Large intestine (tissue), 3 donors: ENCODE measurements at regions not wholly inside any gene's neighbourhood (a gene's known extent, or its start where the extent isn't known, plus 50 kb on each side); places are given as distances from the start of the nearest gene placed in this dataset.

Experiments
- DNase-seq, 2 donors: peaks; one replicate each; pipeline versions ENCODE4 v3.0.0 to v3.0.0-alpha.2; 2013
- H3K27ac ChIP-seq: one replicate; pipeline ENCODE4 v1.5.1; 2013; ENCODE audit warnings: low read length
- H3K27me3 ChIP-seq: 2 replicates; pipeline ENCODE4 v1.6.1; 2013; ENCODE audit warnings: low read length; ENCODE audit not compliant: control insufficient read depth, insufficient read depth
- H3K36me3 ChIP-seq: 2 replicates; pipeline ENCODE4 v1.6.1; 2013; ENCODE audit warnings: low read length; ENCODE audit not compliant: control insufficient read depth, insufficient read depth
- H3K4me1 ChIP-seq: one replicate; pipeline ENCODE4 v1.6.1; 2013; ENCODE audit warnings: low read length; ENCODE audit not compliant: control insufficient read depth, insufficient read depth
- H3K4me3 ChIP-seq: one replicate; pipeline ENCODE4 v1.5.1; 2013; ENCODE audit warnings: low read length
- H3K9me3 ChIP-seq: one replicate; pipeline ENCODE4 v1.6.1; 2013; ENCODE audit warnings: mild to moderate bottlenecking, low read depth, low read length, moderate library complexity; ENCODE audit not compliant: control insufficient read depth
- WGBS: methylation state at CpG from one replicate; pipeline ENCODE4 v1.1.5; 2013; ENCODE audit warnings: low lambda C conversion rate; ENCODE audit not compliant: insufficient coverage; 5-methylcytosine and 5-hydroxymethylcytosine counted together

DNA sequence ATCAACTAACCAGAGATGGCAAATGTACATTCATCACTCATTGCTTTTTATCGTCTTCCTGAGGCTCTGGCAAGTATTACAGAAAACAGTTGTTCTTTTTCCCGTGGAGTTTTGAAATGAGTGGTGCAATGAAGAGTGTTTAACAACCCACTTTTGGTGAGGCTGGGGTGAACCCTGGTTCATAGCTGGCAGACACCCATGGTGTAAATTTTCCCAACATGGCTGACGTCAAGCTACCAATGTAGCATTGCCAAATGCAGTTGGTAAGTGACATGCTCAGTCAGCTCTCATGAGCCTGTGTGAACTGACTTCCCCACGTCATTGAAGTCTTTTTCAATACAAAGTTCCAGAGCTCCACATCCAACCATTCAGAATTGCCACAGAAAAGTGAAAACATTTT lies 386.2 kb downstream of the TMEM114 start:
- Histone ChIP-seq H3K4me1 (no peaks in the 10 kb centered on the region), H3K27me3 (no peaks in the 10 kb centered on the region), H3K4me3 (no peak overlapping the region), H3K27ac (no peak overlapping the region), H3K9me3 (no peaks in the 10 kb centered on the region), H3K36me3 (no peaks in the 10 kb centered on the region)
- WGBS, result no CpG with 5 or more reads among the region's 4 CpGs
- DNase-seq, result no peak

DNA sequence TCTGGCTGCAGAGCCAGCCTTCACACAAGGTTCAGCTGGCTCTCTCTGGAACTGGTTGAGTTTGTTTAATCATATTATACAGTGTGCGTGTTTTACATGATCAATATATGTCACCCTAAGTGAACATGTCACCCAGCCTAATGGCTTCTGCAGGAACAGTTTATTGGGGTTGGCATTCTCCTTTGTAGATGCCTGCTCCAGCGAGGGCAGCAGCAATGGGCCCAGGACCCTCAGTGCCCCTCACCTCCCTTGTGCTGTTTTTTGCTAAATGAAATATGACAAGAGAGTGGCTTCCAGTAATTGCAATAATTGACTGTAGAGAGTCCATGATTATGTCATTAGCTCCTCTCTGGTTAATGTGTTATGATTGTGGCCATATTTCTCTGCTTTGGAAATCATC lies 387.2 kb downstream of the TMEM114 start:
- no peaks in the 10 kb centered on the region for H3K4me1 ChIP-seq
- no peak overlapping the region for H3K4me3 ChIP-seq
- H3K36me3 ChIP-seq, result no peaks in the 10 kb centered on the region
- H3K9me3 ChIP-seq, result no peaks in the 10 kb centered on the region
- WGBS, result no CpG with 5 or more reads among the region's 2 CpGs
- H3K27me3 ChIP-seq, result no peaks in the 10 kb centered on the region
- H3K27ac ChIP-seq, result no peak overlapping the region
- no peak for DNase-seq

DNA sequence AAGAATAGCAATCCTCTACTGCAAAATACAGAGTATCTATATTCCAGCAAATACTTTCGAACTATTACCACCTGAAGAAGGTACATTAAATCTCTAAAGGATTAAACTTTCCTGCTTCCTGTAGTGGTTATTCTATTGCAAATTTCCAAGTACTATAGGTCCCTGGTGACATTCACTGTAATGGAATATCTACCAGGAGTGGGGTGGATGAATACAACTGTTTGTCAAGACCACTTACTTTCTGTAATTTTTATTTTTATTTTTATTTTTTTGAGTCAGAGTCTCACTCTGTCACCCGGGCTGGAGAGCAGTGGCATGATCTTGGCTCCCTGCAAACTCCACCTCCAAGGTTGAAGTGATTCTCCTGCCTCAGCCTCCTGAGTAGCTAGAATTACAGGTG lies 389.5 kb downstream of the TMEM114 start:
- H3K27me3 ChIP-seq, result no peaks in the 10 kb centered on the region
- H3K4me3 ChIP-seq, result no peak overlapping the region
- H3K9me3 ChIP-seq, result no peaks in the 10 kb centered on the region
- H3K36me3 ChIP-seq, result no peaks in the 10 kb centered on the region
- DNase-seq, result no peak
- H3K4me1 ChIP-seq, result no peaks in the 10 kb centered on the region
- H3K27ac ChIP-seq, result no peak overlapping the region
- WGBS, result no CpG with 5 or more reads among the region's 2 CpGs

DNA sequence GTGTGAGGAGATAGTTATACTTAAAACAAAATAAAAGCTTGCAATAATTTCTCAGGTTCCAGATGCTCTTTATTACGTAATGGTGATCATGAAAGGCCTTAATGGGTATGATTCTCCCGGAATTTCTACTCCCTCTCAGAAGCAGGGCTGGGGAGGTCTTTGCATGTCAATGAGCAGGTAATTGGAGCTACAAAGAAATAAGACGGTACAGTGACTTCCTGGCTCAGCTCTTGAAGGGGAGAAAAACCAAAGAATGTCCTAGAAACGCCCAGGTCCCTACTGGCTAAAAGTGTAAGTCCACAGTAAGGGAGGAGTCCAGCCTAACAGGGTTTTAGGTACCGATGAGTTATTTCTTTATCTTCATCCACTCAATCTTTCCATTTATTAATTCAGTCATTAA lies 390.9 kb downstream of the TMEM114 start:
- no peak overlapping the region for H3K4me3 ChIP-seq
- 100% methylated on average over 1 of the region's 5 CpGs for WGBS
- no peaks in the 10 kb centered on the region for H3K27me3 ChIP-seq
- H3K4me1 ChIP-seq, result no peaks in the 10 kb centered on the region
- no peak overlapping the region for H3K27ac ChIP-seq
- no peaks in the 10 kb centered on the region for H3K36me3 ChIP-seq
- H3K9me3 ChIP-seq, result no peaks in the 10 kb centered on the region
- DNase-seq, result no peak

DNA sequence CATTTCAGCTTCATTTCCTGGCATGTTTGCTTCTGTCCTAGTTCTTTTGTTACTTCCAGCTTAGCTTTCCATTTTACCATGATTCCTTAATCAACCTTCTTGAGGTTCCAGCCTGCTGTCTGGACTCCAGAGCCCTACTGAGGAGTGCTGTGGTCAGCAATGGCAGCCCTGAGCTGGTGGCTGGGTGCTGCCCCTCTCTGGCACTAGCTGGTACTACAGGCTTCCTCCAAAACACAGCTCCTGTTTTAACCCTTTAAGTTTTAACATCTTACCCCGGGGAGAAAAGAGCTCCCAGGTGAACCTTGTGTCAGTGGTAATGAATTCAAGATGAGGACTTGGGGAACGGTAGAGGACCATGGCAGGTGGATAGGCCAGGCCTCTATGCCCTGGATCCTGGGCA lies 395.5 kb downstream of the TMEM114 start:
- Histone ChIP-seq H3K4me1 (no peaks in the 10 kb centered on the region), H3K36me3 (no peaks in the 10 kb centered on the region), H3K27me3 (no peaks in the 10 kb centered on the region), H3K9me3 (no peaks in the 10 kb centered on the region), H3K27ac (no peak overlapping the region), H3K4me3 (no peak overlapping the region)
- DNase-seq, result no peak
- 50% methylated on average over 1 of the region's 2 CpGs for WGBS

DNA sequence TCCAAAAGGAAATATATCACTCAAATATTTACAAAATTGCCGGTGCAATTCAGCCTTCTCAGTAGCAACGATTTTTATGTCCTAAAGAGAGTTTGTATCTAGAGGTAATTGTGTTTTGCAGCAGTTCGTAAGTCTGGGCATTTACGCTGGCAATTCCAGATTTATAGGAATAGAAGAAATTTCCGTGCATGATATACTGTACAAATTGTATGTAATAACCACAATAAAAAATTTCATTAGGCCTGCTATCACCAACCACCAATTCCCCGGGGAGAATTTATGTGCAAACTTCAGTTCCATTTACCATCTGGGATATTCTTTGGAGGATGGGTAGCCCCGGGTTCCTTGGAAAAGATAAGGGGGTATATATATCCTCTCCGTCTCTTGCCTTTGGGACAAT lies 401.5 kb downstream of the TMEM114 start:
- no peaks in the 10 kb centered on the region for H3K9me3 ChIP-seq
- H3K27ac ChIP-seq, result no peak overlapping the region
- no peaks in the 10 kb centered on the region for H3K36me3 ChIP-seq
- no peaks in the 10 kb centered on the region for H3K27me3 ChIP-seq
- peaks cover 6% of the 10 kb centered on the region for H3K4me1 ChIP-seq
- no peak for DNase-seq
- 100% methylated on average over 2 of the region's 8 CpGs for whole genome bisulfite sequencing
- no peak overlapping the region for H3K4me3 ChIP-seq

DNA sequence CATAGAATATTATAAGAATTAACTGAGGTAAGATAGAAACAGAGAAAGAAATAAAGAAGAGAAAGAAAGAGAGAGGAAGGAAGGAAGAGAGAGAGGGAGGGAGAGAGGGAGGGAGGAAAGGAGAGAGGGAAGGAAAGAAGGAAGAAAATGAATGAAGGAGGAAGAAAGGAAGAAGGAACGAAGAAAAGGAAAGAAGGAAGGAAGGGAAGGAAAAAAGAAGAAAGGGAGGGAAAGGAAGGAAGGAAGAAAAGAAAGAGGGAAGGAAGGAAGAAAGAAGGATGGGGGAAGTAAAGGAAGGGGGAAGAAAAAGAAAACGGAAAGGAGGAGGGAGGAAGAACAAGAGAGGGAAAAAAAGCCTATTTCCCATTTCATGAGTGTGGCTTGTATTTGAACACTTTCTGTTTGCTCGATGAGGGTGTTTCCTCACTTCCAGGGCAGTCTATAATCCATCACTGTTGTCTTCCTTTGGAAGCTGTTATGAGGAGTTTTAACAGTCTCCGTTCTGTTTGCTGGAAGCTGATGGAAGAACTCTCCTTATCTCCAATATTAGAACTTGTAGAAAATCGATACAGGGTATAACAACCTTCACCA lies 402.4 kb downstream of the TMEM114 start:
- Histone ChIP-seq H3K27me3 (no peaks in the 10 kb centered on the region), H3K4me3 (no peak overlapping the region), H3K36me3 (no peaks in the 10 kb centered on the region), H3K9me3 (no peaks in the 10 kb centered on the region), H3K4me1 (peaks cover 9% of the 10 kb centered on the region), H3K27ac (no peak overlapping the region)
- WGBS, result 64% methylated on average over 4 of the region's 5 CpGs
- DNase-seq, result no peak

DNA sequence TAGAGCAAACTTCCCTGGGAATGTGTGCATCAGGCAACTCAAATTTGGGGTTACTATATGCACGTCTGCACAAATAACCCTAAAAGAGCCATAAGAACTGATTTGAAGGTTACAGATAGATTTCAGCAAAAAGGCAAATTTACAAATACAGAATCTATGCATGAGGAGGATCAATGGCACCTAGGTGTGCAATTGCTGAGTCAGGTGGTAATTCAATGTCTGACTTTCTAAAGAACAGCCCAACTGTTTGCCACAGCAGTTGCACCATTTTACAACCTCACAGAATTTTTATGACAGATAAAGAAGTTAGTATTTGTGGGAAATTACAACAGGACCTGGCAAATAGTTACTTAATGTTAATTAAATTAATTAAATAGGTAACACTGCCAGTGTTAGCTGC lies 405.5 kb downstream of the TMEM114 start:
- no peaks in the 10 kb centered on the region for H3K36me3 ChIP-seq
- H3K9me3 ChIP-seq, result no peaks in the 10 kb centered on the region
- WGBS, result no CpG with 5 or more reads among the region's 1 CpG
- peak in 1 of 2 donors; percentile 36 for DNase-seq
- H3K4me3 ChIP-seq, result no peak overlapping the region
- no peaks in the 10 kb centered on the region for H3K27me3 ChIP-seq
- no peak overlapping the region for H3K27ac ChIP-seq
- H3K4me1 ChIP-seq, result peaks cover 10% of the 10 kb centered on the region

DNA sequence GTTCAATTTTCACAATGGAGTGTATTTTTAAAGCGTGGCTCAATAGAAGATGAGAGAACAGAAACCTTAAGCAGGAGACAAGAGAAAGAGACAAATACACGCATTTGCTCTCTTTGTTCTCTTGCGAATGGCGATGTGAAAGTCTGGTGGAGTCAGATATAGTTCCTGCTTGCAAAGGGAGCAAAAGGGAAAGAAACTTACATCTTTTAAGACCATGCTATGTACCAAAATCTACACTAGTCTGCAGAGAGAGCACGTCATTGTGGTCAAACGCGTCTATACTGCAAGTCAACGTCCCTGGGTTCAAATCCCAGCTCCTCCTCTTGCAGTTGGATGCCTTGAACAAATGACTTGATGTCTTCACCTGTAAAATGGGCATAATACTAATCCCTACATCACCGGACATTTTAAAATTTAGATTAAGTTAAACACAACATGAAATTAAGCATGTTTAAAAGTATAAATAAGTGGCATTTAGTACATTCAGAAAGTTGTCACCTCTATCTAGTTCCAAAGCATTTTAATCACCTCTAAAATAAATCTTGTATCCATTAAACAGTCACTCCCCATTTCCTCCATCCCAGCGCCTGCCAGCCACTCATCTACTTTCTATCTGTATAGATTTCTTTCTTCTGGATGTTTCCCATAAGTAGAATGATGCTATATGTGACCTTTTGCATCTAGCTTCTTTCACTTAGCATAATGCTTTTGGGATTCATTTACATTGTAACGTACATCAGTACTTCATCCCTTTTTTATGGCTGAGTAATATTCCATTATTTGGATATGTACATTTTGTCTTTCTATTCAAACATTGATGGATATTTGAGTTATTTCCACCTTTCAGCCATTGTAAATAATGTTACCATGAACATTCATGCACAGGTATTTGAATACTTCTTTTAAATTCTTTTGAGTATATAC lies 406.9 kb downstream of the TMEM114 start:
- DNase-seq, result no peak
- 93% methylated on average over 3 of the region's 11 CpGs for WGBS

DNA sequence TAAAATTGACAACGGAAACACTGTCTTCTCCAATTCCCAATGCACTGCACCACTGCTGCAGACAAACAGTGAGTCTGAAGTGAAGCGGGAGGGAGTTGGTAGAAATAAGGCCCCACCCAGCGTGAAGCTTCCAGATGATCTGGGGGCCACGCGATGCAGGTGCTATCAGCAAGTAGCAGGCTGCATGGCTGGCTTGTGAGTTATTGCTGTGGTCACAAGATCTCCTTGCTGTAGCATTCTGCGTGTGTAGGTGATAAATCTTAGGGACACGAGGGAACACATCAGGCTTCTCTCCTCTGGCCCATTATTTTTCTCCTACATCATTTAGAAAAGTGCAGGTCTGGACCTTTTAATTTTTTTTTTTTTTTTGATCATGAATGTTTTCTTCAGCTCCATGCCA lies 407.6 kb downstream of the TMEM114 start:
- peak; percentile 56 to 67 for DNase-seq
- no peaks in the 10 kb centered on the region for H3K9me3 ChIP-seq
- H3K27ac ChIP-seq, result no peak overlapping the region
- 40% methylated on average over 2 of the region's 7 CpGs for WGBS
- H3K4me3 ChIP-seq, result no peak overlapping the region
- H3K36me3 ChIP-seq, result no peaks in the 10 kb centered on the region
- H3K27me3 ChIP-seq, result no peaks in the 10 kb centered on the region
- H3K4me1 ChIP-seq, result peaks cover 13% of the 10 kb centered on the region

More for the DNA sequence above, 406.9 kb downstream of the TMEM114 start:
- no peaks in the 10 kb centered on the region for H3K9me3 ChIP-seq
- no peaks in the 10 kb centered on the region for H3K27me3 ChIP-seq
- no peak overlapping the region for H3K27ac ChIP-seq
- peaks cover 13% of the 10 kb centered on the region for H3K4me1 ChIP-seq
- no peaks in the 10 kb centered on the region for H3K36me3 ChIP-seq
- no peak overlapping the region for H3K4me3 ChIP-seq
